ENCODE measurements at regions not wholly inside any gene's neighbourhood (a gene's known extent, or its start where the extent isn't known, plus 50 kb on each side); places are given as distances from the start of the nearest gene placed in this dataset.

DNA sequence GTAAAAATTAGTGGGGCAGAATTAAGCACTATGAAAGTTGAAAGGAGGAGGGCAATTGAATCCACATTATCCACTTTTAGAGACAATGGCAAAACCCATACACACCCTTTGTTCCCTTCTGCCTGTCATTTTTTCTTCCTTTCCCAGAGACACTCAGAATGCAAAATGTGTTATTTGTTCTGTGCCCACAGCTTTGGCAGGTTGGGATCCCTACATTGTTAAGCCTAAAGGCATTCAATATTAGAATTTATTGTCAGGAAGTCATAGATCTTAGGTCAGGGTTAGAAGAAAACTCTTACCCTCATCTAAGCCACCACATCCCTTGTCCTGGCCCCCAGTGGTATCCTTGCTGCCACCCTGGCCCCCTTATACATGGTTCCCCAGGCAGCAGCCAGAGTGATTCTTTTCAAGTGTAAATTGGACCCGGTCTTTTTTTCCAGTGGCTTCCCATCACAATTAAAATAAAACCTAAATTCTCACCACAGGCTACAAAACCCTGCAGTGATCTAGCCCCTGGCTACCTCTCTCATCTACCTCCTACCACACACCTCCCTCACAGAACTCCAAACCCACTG lies 470.1 kb upstream of the ATP11B start:
- no peak for TF ChIP-seq EZH2 (IDR thresholded peaks at IDR 0.05; ENCODE audit: insufficient read depth, poor library complexity, severe bottlenecking)
- no peak for TF ChIP-seq EZH2phosphoT487 (IDR thresholded peaks at IDR 0.05; ENCODE audit: insufficient read depth, low read depth)

All from GM23248 (cell line).